BLaER1 (cell line): ENCODE measurements at regions not wholly inside any gene's neighbourhood (a gene's known extent, or its start where the extent isn't known, plus 50 kb on each side); places are given as distances from the start of the nearest gene placed in this dataset.
"Not testable (repeated sequence)": the region's sequence is repeated elsewhere in the genome, so short reads cannot be mapped to it uniquely, and the experiment has no call there.

Experiments used
- H3K27ac ChIP-seq: shearing (Covaris generic); formaldehyde crosslinking; 2 replicates; pipeline ENCODE4 v1.8.1; 2022
- H3K27me3 ChIP-seq: shearing (Covaris generic); formaldehyde crosslinking; 2 replicates; pipeline ENCODE4 v1.8.1; 2022
- H3K36me3 ChIP-seq: shearing (Covaris generic); formaldehyde crosslinking; 2 replicates; pipeline ENCODE4 v1.8.1; 2022
- H3K4me1 ChIP-seq: shearing (Covaris generic); formaldehyde crosslinking; 2 replicates; pipeline ENCODE4 v1.8.1; 2022
- H3K4me2 ChIP-seq: shearing (Covaris generic); formaldehyde crosslinking; 2 replicates; pipeline ENCODE4 v1.8.1; 2022
- H3K4me3 ChIP-seq: shearing (Covaris generic); formaldehyde crosslinking; 2 replicates; pipeline ENCODE4 v1.8.1; 2022
- H3K9ac ChIP-seq: shearing (Covaris generic); formaldehyde crosslinking; 2 replicates; pipeline ENCODE4 v1.8.1; 2022
- H3K9me3 ChIP-seq: shearing (Covaris generic); formaldehyde crosslinking; 2 replicates; pipeline ENCODE4 v1.8.1; 2022
- H4K20me1 ChIP-seq: shearing (Covaris generic); formaldehyde crosslinking; 2 replicates; pipeline ENCODE4 v1.8.1; 2022
- Cebpa-rat ChIP-seq: shearing (Covaris generic); IDR thresholded peaks from 2 replicates; pipeline ENCODE4 v1.8.1; 2022

DNA sequence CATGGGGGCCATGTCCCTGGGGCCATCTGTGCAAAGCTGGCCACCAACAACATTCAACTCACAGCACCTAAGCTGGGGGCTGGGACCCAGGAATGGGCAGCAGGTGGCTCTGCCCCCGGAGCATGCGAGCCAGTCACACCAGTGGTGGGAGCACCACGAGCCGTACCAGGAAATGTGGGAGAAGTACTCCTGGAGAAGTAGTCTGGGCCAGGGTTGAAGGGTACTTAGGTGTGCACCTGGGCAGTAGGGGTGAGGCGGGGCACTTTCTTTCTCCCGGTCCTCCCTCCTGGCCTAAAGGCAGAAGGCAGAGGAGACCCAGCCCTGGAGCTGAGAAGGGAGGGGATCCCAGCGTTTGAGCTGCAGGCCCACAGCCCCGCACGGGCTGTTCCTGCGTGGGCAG, 94.2 kb downstream of the PLXNA1 start:
- Histone ChIP-seq H3K27me3 (peaks cover 91% of the 10 kb centered on the region), H3K36me3 (no peaks in the 10 kb centered on the region), H3K9ac (no peak overlapping the region), H3K4me2 (no peak overlapping the region), H3K4me3 (no peak overlapping the region), H3K27ac (no peak overlapping the region), H3K4me1 (peaks cover 30% of the 10 kb centered on the region), H3K9me3 (0 out of 2 replicates have a peak, but pooled peaks cover 4% of the 10 kb centered on the region), H4K20me1 (peaks cover 95% of the 10 kb centered on the region)
- TF ChIP-seq Cebpa-rat: no peak

- H3K4me2 ChIP-seq: no peak overlapping the region
- no peaks in the 10 kb centered on the region for H3K36me3 ChIP-seq
- no peak for TF ChIP-seq Cebpa-rat
- peaks cover 91% of the 10 kb centered on the region for H3K27me3 ChIP-seq
- no peak overlapping the region for H3K27ac ChIP-seq
- H3K4me1 ChIP-seq: peaks cover 30% of the 10 kb centered on the region
- H4K20me1 ChIP-seq: peaks cover 95% of the 10 kb centered on the region
- H3K4me3 ChIP-seq: no peak overlapping the region
- H3K9ac ChIP-seq: no peak overlapping the region
- H3K9me3 ChIP-seq: 0 out of 2 replicates have a peak, but pooled peaks cover 4% of the 10 kb centered on the region
Measured at GRCh38 chr3:127077505-127078064, 94.7 kb downstream of the PLXNA1 start.

DNA sequence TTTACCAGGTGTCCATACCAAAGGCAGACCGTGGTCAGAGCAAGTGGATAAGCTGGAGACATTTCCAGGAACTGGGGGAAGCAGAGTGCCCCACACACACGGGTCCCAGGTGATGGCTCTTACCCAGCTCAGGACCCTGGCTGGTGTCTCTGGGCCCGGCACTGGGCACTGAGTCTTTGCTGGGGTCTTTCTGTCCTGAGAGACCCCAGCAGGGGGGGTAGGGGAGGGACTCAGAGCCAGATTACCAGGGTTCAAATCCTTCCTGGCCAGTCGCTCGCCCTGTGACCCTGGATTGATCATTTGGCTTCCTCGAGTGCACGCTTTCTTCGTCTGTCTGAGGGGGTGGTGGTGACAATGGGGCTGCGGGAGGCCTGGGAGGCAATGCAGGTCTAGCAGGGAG, 95.7 kb downstream of the PLXNA1 start:
- no peak overlapping the region for H3K27ac ChIP-seq
- no peak for TF ChIP-seq Cebpa-rat
- H3K9ac ChIP-seq: no peak overlapping the region
- H4K20me1 ChIP-seq: peaks cover 95% of the 10 kb centered on the region
- H3K36me3 ChIP-seq: no peaks in the 10 kb centered on the region
- H3K4me3 ChIP-seq: no peak overlapping the region
- H3K9me3 ChIP-seq: 0 out of 2 replicates have a peak, but pooled peaks cover 4% of the 10 kb centered on the region
- peak overlapping the region; percentile 63 for H3K4me2 ChIP-seq
- H3K4me1 ChIP-seq: peaks cover 30% of the 10 kb centered on the region
- H3K27me3 ChIP-seq: peaks cover 91% of the 10 kb centered on the region

- peaks cover 91% of the 10 kb centered on the region for H3K27me3 ChIP-seq
- H3K4me2 ChIP-seq: peak overlapping the region; percentile 63
- H3K9ac ChIP-seq: no peak overlapping the region
- no peak for TF ChIP-seq Cebpa-rat
- no peak overlapping the region for H3K4me3 ChIP-seq
- no peaks in the 10 kb centered on the region for H3K36me3 ChIP-seq
- peaks cover 26% of the 10 kb centered on the region for H3K4me1 ChIP-seq
- H4K20me1 ChIP-seq: peaks cover 95% of the 10 kb centered on the region
- H3K27ac ChIP-seq: no peak overlapping the region
- 0 out of 2 replicates have a peak, but pooled peaks cover 4% of the 10 kb centered on the region for H3K9me3 ChIP-seq
Measured at GRCh38 chr3:127079211-127079610, 96.3 kb downstream of the PLXNA1 start.

DNA sequence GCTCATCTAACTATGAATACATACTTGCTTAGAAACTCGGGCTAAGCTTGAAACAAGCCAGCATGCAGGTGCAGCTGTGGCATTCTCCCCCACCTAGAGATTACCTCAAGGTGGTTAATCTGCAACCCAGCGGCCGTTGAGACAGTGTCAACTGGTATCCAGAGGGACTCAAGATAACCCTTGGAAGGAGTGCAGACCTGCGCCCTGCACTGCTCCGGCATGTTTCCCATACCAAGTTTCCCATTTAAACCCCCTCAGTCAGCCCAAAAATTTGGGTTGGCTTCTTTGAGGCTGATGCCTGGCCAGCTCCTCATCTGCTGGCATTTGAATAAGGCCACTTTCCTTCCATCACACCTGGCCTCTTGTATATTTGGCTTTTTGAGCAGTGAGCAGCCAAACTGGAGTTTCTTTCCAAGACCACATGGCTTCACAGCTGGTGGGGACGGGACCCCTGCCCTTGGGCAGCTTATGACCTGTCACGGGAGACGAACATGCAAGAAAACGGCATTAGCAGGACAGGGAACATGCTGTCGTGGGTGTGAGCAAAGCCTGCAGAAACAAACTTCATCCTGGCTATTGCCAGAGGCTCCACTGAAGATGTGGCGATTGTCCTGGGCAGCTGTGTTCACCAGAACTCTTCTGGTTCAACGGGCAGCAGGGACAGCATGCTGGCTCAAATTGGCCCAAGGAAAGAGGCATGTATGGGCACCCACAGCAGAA, 98.2 kb downstream of the PLXNA1 start:
- H3K4me1 ChIP-seq: peaks cover 15% of the 10 kb centered on the region
- no peak overlapping the region for H3K9ac ChIP-seq
- no peak overlapping the region for H3K4me3 ChIP-seq
- H3K4me2 ChIP-seq: no peak overlapping the region
- no peak for TF ChIP-seq Cebpa-rat
- 0 out of 2 replicates have a peak, but pooled peaks cover 4% of the 10 kb centered on the region for H3K9me3 ChIP-seq
- H3K27ac ChIP-seq: no peak overlapping the region
- H3K36me3 ChIP-seq: no peaks in the 10 kb centered on the region
- H4K20me1 ChIP-seq: peaks cover 98% of the 10 kb centered on the region
- H3K27me3 ChIP-seq: peaks cover 98% of the 10 kb centered on the region

- H4K20me1 ChIP-seq: peaks cover 95% of the 10 kb centered on the region
- H3K27me3 ChIP-seq: peaks cover 94% of the 10 kb centered on the region
- TF ChIP-seq Cebpa-rat: no peak
Measured at GRCh38 chr3:127082066-127082465, 99.2 kb downstream of the PLXNA1 start.

GRCh38 chr3:127083778-127084397, 101.0 kb downstream of the PLXNA1 start:
- no peak overlapping the region for H3K4me2 ChIP-seq
- H4K20me1 ChIP-seq: peaks cover 84% of the 10 kb centered on the region
- peaks cover 92% of the 10 kb centered on the region for H3K27me3 ChIP-seq

More at GRCh38 chr3:127082066-127082465, 99.2 kb downstream of the PLXNA1 start:
- H3K4me1 ChIP-seq: peaks cover 15% of the 10 kb centered on the region
- H3K9me3 ChIP-seq: no peaks in the 10 kb centered on the region
- H3K4me2 ChIP-seq: no peak overlapping the region
- no peak overlapping the region for H3K4me3 ChIP-seq
- H3K27ac ChIP-seq: no peak overlapping the region
- no peaks in the 10 kb centered on the region for H3K36me3 ChIP-seq
- H3K9ac ChIP-seq: no peak overlapping the region

DNA sequence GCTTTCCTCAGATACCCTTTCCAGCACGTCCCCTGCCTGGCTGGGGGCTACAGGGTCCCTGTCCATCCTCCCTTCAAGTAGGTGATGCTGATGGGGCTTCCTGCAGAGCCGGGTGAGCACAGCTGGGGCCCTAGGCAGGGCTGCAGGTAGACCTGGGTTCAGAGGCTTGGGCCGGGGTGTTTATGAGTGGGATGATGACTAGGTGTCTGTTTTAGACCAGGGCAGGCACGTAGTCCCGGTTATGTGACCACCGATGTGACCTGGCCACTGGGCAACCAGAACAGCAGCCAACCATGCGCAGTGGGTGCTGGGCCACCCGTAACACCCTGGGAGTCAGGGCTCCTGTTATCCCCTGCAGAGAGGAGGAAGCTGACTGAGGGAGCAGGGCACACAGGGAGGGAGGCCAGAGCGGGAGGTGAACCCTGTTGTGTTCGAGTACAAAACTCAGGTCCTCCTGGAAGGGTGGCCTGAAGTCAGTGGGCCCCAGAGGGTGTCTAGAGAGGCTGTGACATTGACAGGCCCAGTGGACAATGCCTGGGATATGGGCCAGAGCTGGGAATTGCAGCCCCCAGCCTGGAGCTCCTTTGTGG, 101.6 kb downstream of the PLXNA1 start:
- Histone ChIP-seq H4K20me1 (peaks cover 84% of the 10 kb centered on the region), H3K27me3 (peaks cover 91% of the 10 kb centered on the region), H3K4me1 (peaks cover 10% of the 10 kb centered on the region), H3K27ac (no peak overlapping the region), H3K4me2 (no peak overlapping the region), H3K4me3 (no peak overlapping the region), H3K9ac (no peak overlapping the region), H3K36me3 (no peaks in the 10 kb centered on the region), H3K9me3 (no peaks in the 10 kb centered on the region)
- TF ChIP-seq Cebpa-rat: no peak

More at GRCh38 chr3:127083778-127084397, 101.0 kb downstream of the PLXNA1 start:
- Histone ChIP-seq H3K36me3 (no peaks in the 10 kb centered on the region), H3K27ac (no peak overlapping the region), H3K4me3 (no peak overlapping the region), H3K9ac (no peak overlapping the region), H3K9me3 (no peaks in the 10 kb centered on the region), H3K4me1 (peaks cover 10% of the 10 kb centered on the region)
- no peak for TF ChIP-seq Cebpa-rat

DNA sequence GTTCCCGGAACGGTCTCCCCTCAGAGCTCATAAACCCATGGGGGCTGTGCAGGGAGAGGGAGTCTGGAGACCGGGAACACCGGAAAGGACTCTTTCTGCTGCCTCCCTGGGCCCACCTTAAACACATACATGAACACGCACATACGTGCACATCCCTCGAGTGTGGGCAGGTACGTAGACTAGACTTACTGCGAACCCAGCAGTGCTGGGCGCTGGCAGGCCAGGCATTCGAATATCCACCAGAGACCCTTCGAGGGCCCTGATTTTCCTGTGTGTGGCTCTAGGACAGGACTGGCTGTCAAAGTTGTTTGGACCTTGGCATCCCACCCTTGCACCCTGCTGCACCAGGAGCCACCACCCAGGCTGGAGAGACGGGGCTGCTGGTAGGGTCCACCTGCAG, 102.7 kb downstream of the PLXNA1 start:
- H3K4me3 ChIP-seq: no peak overlapping the region
- H3K4me2 ChIP-seq: no peak overlapping the region
- H3K27ac ChIP-seq: no peak overlapping the region
- H3K9ac ChIP-seq: no peak overlapping the region
- H3K27me3 ChIP-seq: peaks cover 92% of the 10 kb centered on the region
- no peak for TF ChIP-seq Cebpa-rat
- no peaks in the 10 kb centered on the region for H3K36me3 ChIP-seq
- H4K20me1 ChIP-seq: peaks cover 86% of the 10 kb centered on the region
- peaks cover 19% of the 10 kb centered on the region for H3K4me1 ChIP-seq
- no peaks in the 10 kb centered on the region for H3K9me3 ChIP-seq

DNA sequence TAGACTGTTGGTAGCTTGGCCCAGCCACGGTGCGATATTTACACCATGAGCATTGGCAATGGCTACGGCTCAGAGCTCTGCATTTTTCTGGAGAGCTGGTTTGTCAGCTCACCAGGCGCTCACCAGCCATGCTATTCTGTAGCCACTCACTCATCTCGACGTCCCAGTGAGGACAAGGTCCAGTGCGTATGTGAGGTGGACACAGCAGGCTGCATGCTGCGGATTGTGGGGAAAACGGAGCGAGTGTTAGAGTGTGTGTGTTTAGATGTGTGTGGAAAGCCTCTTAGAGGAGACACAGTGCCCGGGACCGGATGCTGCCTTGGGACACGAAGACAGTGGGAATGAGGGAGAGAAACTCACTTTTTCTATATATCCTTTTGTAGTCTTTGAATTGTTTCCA, 103.7 kb downstream of the PLXNA1 start:
- H3K36me3 ChIP-seq, H3K9me3 ChIP-seq, H3K9ac ChIP-seq, H3K4me3 ChIP-seq, H3K4me2 ChIP-seq, H3K27ac ChIP-seq: not testable (repeated sequence)
- H3K4me1 ChIP-seq: peaks cover 29% of the 10 kb centered on the region
- peaks cover 91% of the 10 kb centered on the region for H3K27me3 ChIP-seq
- H4K20me1 ChIP-seq: peaks cover 81% of the 10 kb centered on the region
